ENCODE measurements at regions not wholly inside any gene's neighbourhood (a gene's known extent, or its start where the extent isn't known, plus 50 kb on each side); places are given as distances from the start of the nearest gene placed in this dataset.
"Not testable (repeated sequence)": the region's sequence is repeated elsewhere in the genome, so short reads cannot be mapped to it uniquely, and the experiment has no call there.

DNA sequence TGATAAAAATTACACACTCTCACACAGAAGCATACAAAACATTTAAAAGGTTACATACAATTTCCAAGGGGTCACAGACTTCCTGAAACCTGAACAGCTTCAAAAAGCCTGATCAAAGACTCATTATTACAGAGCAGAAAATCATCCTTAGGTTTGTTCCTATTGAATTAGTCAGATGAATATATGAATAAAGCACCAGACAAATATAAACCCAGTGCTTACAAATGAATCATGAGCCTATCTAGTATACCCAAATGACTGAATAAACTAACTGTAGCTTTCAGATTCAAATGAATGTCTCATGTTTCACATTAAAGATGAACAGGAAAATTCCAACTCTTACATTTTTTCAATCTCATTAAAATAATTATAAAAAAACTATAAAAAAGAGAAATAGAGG is 550.3 kb downstream of the SUCLG1 start:
- ATAC-seq (ENCODE audit: low FRiP score): no peak
- TF ChIP-seq, protein P1, sequence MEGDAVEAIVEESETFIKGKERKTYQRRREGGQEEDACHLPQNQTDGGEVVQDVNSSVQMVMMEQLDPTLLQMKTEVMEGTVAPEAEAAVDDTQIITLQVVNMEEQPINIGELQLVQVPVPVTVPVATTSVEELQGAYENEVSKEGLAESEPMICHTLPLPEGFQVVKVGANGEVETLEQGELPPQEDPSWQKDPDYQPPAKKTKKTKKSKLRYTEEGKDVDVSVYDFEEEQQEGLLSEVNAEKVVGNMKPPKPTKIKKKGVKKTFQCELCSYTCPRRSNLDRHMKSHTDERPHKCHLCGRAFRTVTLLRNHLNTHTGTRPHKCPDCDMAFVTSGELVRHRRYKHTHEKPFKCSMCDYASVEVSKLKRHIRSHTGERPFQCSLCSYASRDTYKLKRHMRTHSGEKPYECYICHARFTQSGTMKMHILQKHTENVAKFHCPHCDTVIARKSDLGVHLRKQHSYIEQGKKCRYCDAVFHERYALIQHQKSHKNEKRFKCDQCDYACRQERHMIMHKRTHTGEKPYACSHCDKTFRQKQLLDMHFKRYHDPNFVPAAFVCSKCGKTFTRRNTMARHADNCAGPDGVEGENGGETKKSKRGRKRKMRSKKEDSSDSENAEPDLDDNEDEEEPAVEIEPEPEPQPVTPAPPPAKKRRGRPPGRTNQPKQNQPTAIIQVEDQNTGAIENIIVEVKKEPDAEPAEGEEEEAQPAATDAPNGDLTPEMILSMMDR (IDR thresholded peaks at IDR 0.05): no peak
- DNase-seq (ENCODE audit: low spot score): no peak

DNA sequence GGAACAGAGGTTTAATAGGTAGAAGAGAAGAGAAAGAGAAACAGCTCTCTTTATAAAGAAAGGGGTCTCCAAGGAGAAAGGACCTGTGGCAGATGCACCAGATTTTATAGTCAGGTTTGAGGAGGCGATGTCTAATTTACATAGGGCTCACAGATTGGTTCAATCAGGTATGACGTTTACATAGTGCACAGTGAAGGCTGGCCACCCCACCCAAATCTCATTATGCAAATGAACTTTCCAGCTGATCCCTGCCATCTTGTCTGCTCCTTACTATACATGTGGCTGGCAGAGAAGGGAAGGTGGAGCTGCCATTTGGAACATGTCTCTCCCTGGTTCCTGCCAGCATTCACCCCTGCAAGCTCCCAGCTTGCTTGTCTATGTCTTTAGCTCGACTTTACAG is 557.8 kb downstream of the SUCLG1 start:
- TF ChIP-seq, protein P1 (IDR thresholded peaks at IDR 0.05): no peak
- ATAC-seq (ENCODE audit: low FRiP score): no peak
- DNase-seq (ENCODE audit: low spot score): no peak

DNA sequence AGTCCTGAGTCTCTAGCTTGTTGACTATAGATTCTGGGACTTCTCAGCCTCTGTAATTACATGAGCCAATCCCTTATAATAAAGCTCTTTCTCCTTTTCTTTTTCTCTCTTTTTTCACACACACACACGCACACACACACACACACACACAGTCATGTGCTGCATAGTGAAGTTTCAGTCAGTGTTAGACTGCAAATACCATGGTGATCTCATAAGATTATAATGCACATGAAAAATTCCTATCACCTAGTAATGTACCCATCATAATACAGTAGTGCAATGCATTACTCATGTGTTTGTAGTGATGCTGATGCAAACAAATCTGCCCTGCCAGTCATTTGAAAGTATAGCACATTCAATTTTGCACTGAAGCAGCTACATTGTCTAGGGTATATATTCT is 558.2 kb downstream of the SUCLG1 start:
- ATAC-seq (ENCODE audit: low FRiP score) (no peak), DNase-seq (ENCODE audit: low spot score) (no peak)
- TF ChIP-seq, protein P1 (IDR thresholded peaks at IDR 0.05): no peak

DNA sequence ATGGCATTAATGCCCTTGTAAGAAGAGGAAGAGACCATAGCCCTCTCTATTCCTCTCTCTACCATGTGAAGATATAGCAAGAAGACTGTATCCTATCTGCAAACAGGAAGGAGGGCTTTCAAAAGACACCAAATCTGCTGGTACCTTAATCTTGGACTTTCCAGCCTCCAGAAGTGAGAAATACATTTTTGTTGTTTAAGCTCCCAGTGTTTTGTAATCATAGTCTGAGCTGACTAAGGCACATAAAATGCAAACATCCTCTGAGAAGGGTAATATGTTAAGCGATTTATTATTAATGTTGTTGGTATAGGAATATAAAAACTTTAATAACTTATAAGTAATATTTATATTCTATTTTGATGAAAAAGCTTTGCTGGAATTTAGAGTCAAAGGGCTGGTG is 559.8 kb downstream of the SUCLG1 start:
- no peak for ATAC-seq (ENCODE audit: low FRiP score)

DNA sequence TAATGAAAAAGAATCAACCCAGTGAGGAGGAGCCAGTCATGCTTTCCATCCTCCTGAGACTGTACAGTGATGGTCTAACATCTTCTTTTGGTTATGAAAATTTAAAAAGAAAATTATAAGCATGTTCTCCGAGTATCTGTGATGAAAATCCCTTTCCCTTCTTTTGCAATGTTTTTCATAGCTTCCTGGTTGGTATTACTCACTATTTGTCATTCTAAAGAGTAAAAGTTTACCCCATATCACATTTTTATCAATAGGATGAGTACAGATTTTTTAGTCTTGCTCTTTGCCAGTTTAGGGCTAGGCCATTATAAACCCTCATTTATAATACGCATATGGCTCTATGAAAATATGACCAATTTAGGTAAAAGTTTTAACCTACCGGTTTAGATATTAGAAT is 564.1 kb downstream of the SUCLG1 start:
- DNase-seq (ENCODE audit: low spot score): no peak
- no peak for ATAC-seq (ENCODE audit: low FRiP score)
- TF ChIP-seq, protein P1 (IDR thresholded peaks at IDR 0.05): no peak

More for the DNA sequence above, 559.8 kb downstream of the SUCLG1 start:
- DNase-seq (ENCODE audit: low spot score): no peak
- TF ChIP-seq, protein P1 (IDR thresholded peaks at IDR 0.05): no peak

DNA sequence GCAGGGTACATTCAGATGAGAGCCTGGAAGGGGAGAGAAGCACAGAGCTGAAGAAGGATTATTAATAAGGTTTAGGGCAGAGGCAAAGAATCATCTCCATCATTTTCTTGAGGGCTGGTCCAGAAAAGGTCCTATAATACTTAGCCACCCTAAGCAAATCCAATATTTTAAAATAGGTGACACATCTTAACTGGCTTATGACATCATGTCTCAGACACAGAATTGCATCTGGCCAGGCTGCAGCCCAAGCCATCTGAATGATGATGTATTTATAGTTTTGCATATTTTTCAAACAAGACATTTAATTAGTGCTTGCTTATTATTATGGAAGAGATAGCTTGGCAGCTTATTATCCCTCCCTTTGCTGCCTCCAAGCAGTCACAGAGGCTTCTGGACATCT is 571.3 kb downstream of the SUCLG1 start:
- TF ChIP-seq, protein P1 (IDR thresholded peaks at IDR 0.05): no peak
- ATAC-seq (ENCODE audit: low FRiP score): no peak
- DNase-seq (ENCODE audit: low spot score): no peak

DNA sequence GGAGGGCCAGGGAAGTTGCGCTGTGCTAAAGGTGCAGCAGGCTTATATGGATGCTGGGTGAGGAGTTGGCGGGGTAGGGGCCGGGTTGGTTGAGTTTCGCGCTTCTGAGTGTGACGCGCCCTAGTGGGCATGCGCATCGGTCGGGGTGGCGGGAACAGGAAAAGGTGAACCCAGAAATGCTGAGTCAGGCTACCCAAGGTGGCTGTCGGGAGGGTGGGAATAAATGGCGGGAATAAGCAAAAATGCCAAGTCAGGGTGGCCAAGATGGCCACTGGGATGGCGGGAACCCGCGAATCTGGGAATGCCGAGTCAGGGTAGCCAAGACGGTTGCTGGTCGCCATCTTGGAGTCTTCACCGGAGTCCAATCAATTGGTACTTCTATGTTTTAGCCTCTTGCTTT is 580.0 kb downstream of the SUCLG1 start:
- ATAC-seq (ENCODE audit: low FRiP score): no peak
- DNase-seq (ENCODE audit: low spot score): no peak
- TF ChIP-seq, protein P1 (IDR thresholded peaks at IDR 0.05): no peak

DNA sequence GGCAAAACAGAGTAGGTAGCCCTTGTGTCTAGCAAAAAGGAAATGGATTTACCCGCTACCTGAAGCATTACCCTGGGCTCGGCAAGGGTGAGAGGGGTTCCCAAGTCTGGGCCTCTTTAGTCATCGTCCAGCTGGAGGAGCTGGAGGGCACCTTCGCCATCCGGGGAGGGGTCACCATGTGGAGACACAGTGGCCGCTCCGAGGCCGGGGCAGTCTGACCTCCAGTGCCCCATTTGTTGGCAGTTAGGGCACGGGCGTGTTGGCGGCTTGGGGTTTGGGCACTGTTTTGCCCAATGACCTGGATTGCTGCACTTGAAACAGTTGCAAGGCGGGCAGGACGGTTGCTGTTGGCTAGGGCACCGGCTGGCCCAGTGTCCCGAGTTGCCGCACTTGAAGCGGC is 581.8 kb downstream of the SUCLG1 start:
- DNase-seq (ENCODE audit: low spot score); ATAC-seq (ENCODE audit: low FRiP score): not testable (repeated sequence)

Measured in omental fat pad (tissue), 3 donors.